DOHH2 (cell line): ENCODE measurements at regions not wholly inside any gene's neighbourhood (a gene's known extent, or its start where the extent isn't known, plus 50 kb on each side); places are given as distances from the start of the nearest gene placed in this dataset.
"Not testable (repeated sequence)": the region's sequence is repeated elsewhere in the genome, so short reads cannot be mapped to it uniquely, and the experiment has no call there.

ENCODE experiments used
- H3F3A ChIP-seq: fragments of 200-600 bp; sonication (generic), shearing (Covaris generic); 2 replicates; pipeline ENCODE4 v1.6.0; 2016; ENCODE audit warnings: antibody characterized with exemption, mild to moderate bottlenecking; ENCODE audit not compliant: control insufficient read depth, insufficient read depth
- H3K27ac ChIP-seq: fragments of 200-600 bp; sonication (generic); 2 replicates; pipeline ENCODE4 v1.5.1; 2014; ENCODE audit warnings: low read depth, mild to moderate bottlenecking, low read length, moderate library complexity
- H3K27me3 ChIP-seq: fragments of 200-600 bp; sonication (generic); 2 replicates; pipeline ENCODE4 v1.6.1; 2014; ENCODE audit warnings: mild to moderate bottlenecking, low read length, mixed read lengths; ENCODE audit not compliant: control insufficient read depth
- H3K36me3 ChIP-seq: fragments of 200-600 bp; sonication (generic); 2 replicates; pipeline ENCODE4 v1.6.1; 2014; ENCODE audit warnings: mild to moderate bottlenecking, low read length, moderate library complexity, mixed read lengths; ENCODE audit not compliant: control insufficient read depth
- H3K4me1 ChIP-seq: fragments of 200-600 bp; sonication (generic); 2 replicates; pipeline ENCODE4 v1.6.1; 2014; ENCODE audit warnings: mild to moderate bottlenecking, low read length, mixed read lengths; ENCODE audit not compliant: control insufficient read depth
- H3K4me2 ChIP-seq: fragments of 200-600 bp; sonication (generic); 2 replicates; pipeline ENCODE4 v1.6.0; 2014; ENCODE audit warnings: mild to moderate bottlenecking, low read length, moderate library complexity
- H3K4me3 ChIP-seq: fragments of 200-600 bp; sonication (generic); 2 replicates; pipeline ENCODE4 v1.5.1; 2014; ENCODE audit warnings: mild to moderate bottlenecking, low read length, mixed read lengths
- H3K79me2 ChIP-seq: fragments of 200-600 bp; sonication (generic); 2 replicates; pipeline ENCODE4 v1.6.1; 2014; ENCODE audit warnings: mild to moderate bottlenecking, low read length, mixed read lengths; ENCODE audit not compliant: control insufficient read depth
- H3K9me2 ChIP-seq: fragments of 200-600 bp; sonication (generic); replicated peaks from 2 replicates; pipeline ENCODE4 v1.6.1; 2014; ENCODE audit warnings: mild to moderate bottlenecking, low read length, mixed read lengths; ENCODE audit not compliant: control insufficient read depth
- H3K9me3 ChIP-seq: fragments of 200-600 bp; sonication (generic); 2 replicates; pipeline ENCODE4 v1.6.1; 2014; ENCODE audit warnings: antibody characterized with exemption, low read length, mixed read lengths; ENCODE audit not compliant: control insufficient read depth, insufficient read depth
- H4K20me1 ChIP-seq: fragments of 200-600 bp; sonication (generic); 2 replicates; pipeline ENCODE4 v1.6.0; 2014; ENCODE audit warnings: low read depth, mild to moderate bottlenecking, antibody characterized with exemption, low read length, moderate library complexity; ENCODE audit not compliant: control insufficient read depth, insufficient read depth
- CTCF ChIP-seq: fragments of 200-600 bp; sonication (generic); IDR thresholded peaks from one replicate; pipeline ENCODE4 v1.5.1; 2014; ENCODE audit warnings: antibody characterized with exemption, mild to moderate bottlenecking, low read depth, low read length; ENCODE audit not compliant: poor library complexity, severe bottlenecking
- EZH2phosphoT487 ChIP-seq: fragments of 200-600 bp; sonication (generic); IDR thresholded peaks from 2 replicates; pipeline ENCODE4 v1.6.1; 2017; ENCODE audit warnings: borderline replicate concordance, mild to moderate bottlenecking, antibody characterized with exemption, low read length, moderate library complexity, mixed read lengths

GRCh38 chr15:23763021-23763420, 75.9 kb upstream of the NDN start:
- H4K20me1 ChIP-seq = no peaks in the 10 kb centered on the region
- no peak overlapping the region for H3K27ac ChIP-seq
- H3K27me3 ChIP-seq = no peaks in the 10 kb centered on the region
- no peaks in the 10 kb centered on the region for H3F3A ChIP-seq
- H3K9me3 ChIP-seq = peaks cover 6% of the 10 kb centered on the region; the same call in 1 of the 2 replicates
- H3K9me2 ChIP-seq = no peaks in the 10 kb centered on the region
- no peak overlapping the region for H3K4me3 ChIP-seq
- H3K4me2 ChIP-seq = no peak overlapping the region
- no peaks in the 10 kb centered on the region for H3K4me1 ChIP-seq
- no peaks in the 10 kb centered on the region for H3K36me3 ChIP-seq
- H3K79me2 ChIP-seq = no peaks in the 10 kb centered on the region
- no peak for TF ChIP-seq EZH2phosphoT487
- TF ChIP-seq CTCF = no peak

DNA sequence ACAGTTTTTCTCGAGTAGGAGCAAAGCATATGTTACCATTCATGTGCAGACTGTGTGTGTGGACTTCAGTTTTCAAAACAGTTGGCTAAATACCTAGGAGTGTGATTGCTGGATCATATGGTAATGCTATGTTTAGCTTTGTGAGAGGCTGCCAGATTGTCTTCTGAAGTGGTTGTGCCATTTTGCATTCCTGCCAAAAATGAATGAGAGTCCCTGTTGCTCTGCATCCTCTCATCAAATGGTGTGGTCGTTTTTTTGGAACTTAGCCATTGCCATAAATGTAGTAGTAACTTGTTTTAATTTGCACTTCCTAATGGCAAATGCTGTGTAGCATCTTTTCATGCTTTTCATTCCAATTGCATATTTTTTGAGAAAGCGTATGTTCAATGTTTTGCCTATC, 77.2 kb upstream of the NDN start:
- no peaks in the 10 kb centered on the region for H3K79me2 ChIP-seq
- no peaks in the 10 kb centered on the region for H3F3A ChIP-seq
- TF ChIP-seq CTCF (no peak), EZH2phosphoT487 (no peak)
- H3K27me3 ChIP-seq = no peaks in the 10 kb centered on the region
- no peaks in the 10 kb centered on the region for H4K20me1 ChIP-seq
- no peaks in the 10 kb centered on the region for H3K4me1 ChIP-seq
- H3K9me2 ChIP-seq = no peaks in the 10 kb centered on the region
- no peak overlapping the region for H3K4me3 ChIP-seq
- no peak overlapping the region for H3K27ac ChIP-seq
- H3K4me2 ChIP-seq = no peak overlapping the region
- H3K36me3 ChIP-seq = no peaks in the 10 kb centered on the region
- H3K9me3 ChIP-seq = peaks cover 6% of the 10 kb centered on the region; the same call in 1 of the 2 replicates

DNA sequence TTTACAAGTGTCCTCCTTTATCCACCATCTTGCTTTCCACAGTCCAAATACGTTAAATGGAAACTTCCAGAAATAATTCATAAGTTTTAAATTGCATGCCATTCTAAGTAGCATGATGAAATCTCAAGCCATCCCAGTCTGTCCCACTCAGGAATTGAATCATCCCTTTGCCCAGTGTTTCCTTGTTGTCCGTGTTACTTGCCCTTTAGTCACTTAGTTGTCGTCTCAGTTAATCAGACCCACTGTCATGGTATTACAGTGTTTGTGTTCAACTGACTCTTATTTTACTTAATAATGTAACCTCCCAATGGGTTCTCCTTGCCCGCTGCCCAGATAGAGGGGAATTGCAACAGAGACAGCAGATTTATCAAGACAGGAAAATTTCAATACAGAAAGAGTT, 77.6 kb upstream of the NDN start:
- TF ChIP-seq EZH2phosphoT487 (no peak), CTCF (no peak)
- Histone ChIP-seq H3K4me2 (no peak overlapping the region), H3K36me3 (no peaks in the 10 kb centered on the region), H3K4me3 (no peak overlapping the region), H3K9me3 (peaks cover 6% of the 10 kb centered on the region; the same call in 1 of the 2 replicates), H3K27me3 (no peaks in the 10 kb centered on the region), H3F3A (no peaks in the 10 kb centered on the region), H4K20me1 (no peaks in the 10 kb centered on the region), H3K4me1 (no peaks in the 10 kb centered on the region), H3K27ac (no peak overlapping the region), H3K79me2 (no peaks in the 10 kb centered on the region), H3K9me2 (no peaks in the 10 kb centered on the region)

DNA sequence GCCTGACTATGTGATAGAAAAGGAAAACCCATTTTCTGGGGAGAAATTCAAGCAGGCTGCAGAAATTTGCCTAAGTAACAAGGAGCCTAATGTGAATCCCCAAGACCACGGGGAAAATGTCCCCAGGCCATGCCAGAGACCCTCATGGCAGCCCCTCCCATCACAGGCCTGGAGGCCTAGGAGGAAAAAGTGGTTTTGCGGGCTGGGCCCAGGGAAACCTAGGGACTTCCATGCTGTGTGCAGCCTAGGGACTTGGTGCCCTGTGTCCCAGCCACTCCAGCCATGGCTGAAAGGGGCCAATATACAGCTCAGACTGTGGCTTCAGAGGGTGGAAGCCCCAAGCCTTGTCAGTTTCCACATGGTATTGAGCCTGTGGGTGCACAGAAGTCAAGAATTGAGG, 79.7 kb upstream of the NDN start:
- not testable (repeated sequence) for H3K4me3 ChIP-seq, H3K36me3 ChIP-seq, H4K20me1 ChIP-seq, H3K27ac ChIP-seq, H3F3A ChIP-seq, H3K4me2 ChIP-seq, H3K4me1 ChIP-seq, H3K9me3 ChIP-seq, H3K9me2 ChIP-seq, H3K79me2 ChIP-seq, H3K27me3 ChIP-seq
